ENCODE measurements at regions not wholly inside any gene's neighbourhood (a gene's known extent, or its start where the extent isn't known, plus 50 kb on each side); places are given as distances from the start of the nearest gene placed in this dataset.
"Not testable (repeated sequence)": the region's sequence is repeated elsewhere in the genome, so short reads cannot be mapped to it uniquely, and the experiment has no call there.

DNA sequence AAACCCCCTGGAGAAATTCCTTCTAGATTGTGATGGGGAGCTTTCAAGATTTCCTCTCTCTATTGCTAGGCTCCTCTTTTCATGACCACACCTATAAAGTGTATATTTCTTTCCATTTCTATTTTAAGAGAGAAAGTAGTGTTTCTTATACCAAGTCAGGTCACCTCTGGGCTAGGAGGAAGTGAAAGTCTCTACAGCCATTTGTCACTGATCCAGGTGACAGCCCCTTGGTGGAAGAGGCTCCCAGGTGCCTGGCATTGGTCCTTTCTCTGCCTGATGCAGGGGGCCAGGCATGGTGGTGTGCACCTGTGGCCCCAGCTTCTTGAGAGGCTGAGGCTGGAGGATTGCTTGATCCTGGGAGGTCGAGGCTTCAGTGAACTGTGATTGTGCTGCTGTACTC, 64.7 kb downstream of the DHCR7 start:
- no peaks in the 10 kb centered on the region for H3K36me3 Mint-ChIP-seq
- no peaks in the 10 kb centered on the region for H3K9me3 Mint-ChIP-seq (ENCODE audit: low read depth)
- H3K27me3 Mint-ChIP-seq = peaks cover 13% of the 10 kb centered on the region

DNA sequence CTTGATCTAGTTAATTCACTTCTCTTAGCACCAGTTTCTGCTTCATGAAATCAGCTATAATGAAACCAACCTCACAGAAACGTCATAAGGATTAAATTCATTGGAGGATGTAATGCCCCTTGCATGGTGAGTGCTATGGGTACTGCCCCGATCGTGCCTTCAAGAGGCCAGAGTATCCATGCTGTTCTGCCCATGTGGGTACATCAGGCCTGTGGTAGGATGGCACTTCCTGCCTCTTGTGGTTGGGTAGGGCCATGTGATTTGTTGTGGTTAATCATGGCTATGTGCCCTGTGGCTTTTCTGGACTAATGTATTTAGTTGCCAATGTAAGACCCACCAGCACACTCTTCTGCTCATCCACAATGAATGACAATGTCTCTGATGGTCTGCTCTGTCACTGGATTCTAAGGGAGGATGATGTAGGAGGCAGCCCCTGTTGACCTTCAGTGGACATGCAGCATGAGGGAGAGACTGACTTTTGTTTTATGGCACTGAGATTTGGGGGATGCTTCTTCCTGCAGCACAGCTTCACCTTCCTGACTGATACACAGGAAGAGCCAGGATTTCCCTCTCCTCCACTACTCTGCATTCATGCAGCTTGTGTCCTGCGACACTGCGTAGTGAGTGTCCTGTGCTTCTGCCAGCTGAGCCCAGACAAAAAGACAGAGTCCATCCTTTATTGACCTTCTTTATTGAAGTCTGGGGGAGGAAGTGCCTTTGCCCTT, 66.2 kb downstream of the DHCR7 start:
- H3K4me1 Mint-ChIP-seq (ENCODE audit: low read depth) = no peaks in the 10 kb centered on the region
- H3K27ac Mint-ChIP-seq = no peak overlapping the region
- no peaks in the 10 kb centered on the region for H3K9me3 Mint-ChIP-seq (ENCODE audit: low read depth)
- H3K4me3 Mint-ChIP-seq = no peak overlapping the region
- no peaks in the 10 kb centered on the region for H3K36me3 Mint-ChIP-seq
- H3K27me3 Mint-ChIP-seq = peaks cover 15% of the 10 kb centered on the region

More for the DNA sequence above, 64.7 kb downstream of the DHCR7 start:
- Mint-ChIP-seq H3K27ac (no peak overlapping the region), H3K4me3 (no peak overlapping the region), H3K4me1 (ENCODE audit: low read depth) (no peaks in the 10 kb centered on the region)

DNA sequence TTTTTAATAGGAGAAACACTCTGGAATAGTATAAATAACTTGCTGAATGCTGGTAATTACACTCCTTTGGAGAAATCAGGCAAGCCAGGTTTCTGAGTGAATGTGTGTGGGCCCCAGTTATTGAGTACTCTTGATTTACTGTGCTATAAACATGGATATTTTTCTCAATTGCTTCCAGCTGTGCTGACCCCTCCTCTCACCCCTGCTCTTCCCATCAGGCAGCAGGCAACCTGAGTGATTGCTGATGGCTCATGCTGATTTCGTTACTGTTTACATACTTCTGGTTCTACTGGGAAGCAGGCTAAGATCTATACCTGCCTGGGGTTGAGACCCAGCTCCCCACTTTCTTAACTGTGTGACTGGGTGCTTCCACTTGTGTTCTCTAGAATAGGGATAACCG, 68.5 kb downstream of the DHCR7 start:
- Mint-ChIP-seq H3K27me3 (peaks cover 7% of the 10 kb centered on the region), H3K4me1 (ENCODE audit: low read depth) (no peaks in the 10 kb centered on the region), H3K27ac (no peak overlapping the region), H3K4me3 (no peak overlapping the region), H3K36me3 (no peaks in the 10 kb centered on the region), H3K9me3 (ENCODE audit: low read depth) (peaks cover 15% of the 10 kb centered on the region)

DNA sequence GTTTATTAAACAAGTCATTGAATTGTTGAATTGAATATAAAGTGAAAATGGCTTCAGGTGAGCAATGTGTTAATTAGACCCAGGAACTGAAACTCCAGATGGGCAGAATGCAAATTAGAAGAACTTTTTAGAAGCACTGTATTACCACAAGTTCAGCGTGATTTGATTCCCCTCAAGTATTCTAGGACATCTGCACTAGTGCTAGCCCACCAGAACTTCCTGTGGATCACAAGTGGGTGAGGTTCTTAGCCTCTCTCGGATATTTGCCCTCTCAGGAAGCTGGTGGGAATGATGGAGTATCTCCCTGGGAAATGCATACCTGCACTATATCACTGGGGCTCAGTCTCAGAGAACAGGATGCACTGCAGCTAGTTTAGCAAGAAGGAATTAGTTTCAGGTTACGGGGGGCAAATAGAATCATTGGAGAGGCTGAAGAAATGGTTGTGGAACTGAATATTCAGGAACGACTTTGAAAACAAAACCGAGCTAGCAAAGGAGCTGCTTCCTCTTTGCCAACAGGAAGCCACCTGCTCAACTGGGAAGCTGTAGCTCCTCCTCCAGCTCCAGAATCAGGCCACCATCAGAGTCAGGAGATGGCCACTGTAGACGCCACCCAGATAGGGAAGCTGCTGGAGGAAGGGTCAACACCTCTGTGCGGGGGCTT, 74.3 kb downstream of the DHCR7 start:
- Mint-ChIP-seq H3K27me3 (peaks cover 8% of the 10 kb centered on the region), H3K27ac (no peak overlapping the region), H3K36me3 (no peaks in the 10 kb centered on the region), H3K4me3 (no peak overlapping the region), H3K9me3 (ENCODE audit: low read depth) (peaks cover 16% of the 10 kb centered on the region), H3K4me1 (ENCODE audit: low read depth) (no peaks in the 10 kb centered on the region)

DNA sequence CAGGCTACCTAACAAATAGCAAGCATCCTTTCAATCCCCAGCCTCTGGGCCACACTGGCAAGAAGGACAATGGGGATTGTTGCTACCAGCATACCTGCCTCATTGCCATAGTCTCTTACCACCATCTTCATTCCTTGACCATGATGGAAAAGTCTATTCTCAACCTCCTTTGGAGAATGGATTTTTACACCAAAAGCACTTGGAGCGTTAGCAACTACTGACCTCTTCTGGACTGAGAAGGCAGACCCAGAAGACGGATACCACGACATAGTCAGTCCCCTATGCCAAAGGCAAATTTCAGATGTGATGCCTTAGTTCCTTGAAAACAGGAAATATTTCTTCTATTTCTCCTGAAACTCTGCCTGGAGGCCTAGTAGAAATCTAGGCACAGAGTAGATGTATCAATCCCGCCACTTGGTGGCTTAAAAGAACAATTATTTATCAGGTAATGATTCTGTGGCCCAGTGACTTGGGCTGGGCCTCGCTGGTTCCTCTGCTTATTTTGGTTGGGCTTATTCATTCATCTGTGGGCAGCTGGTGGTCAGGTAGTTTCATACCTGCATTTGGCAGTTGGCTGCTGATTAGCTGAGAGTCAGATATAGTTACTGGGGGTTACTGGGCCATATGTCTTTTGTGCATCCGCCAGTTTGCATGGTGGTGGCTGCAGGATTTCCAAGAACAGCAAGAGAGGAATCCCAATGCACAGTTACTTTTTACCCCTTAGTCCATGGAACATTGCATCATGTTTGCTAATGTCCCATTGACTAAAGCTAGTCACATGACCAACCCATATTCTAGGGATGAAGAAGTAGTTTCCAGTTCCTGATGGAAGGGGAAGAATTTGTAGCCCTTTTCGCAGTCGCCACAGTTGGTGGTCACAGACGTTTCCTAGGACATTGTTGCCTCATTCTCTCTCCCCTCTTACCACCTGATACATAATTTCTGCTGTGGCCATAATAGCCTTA, 75.2 kb downstream of the DHCR7 start:
- Mint-ChIP-seq H3K36me3 (no peaks in the 10 kb centered on the region), H3K27ac (no peak overlapping the region), H3K27me3 (peaks cover 7% of the 10 kb centered on the region), H3K9me3 (ENCODE audit: low read depth) (peaks cover 16% of the 10 kb centered on the region), H3K4me1 (ENCODE audit: low read depth) (no peaks in the 10 kb centered on the region), H3K4me3 (no peak overlapping the region)

DNA sequence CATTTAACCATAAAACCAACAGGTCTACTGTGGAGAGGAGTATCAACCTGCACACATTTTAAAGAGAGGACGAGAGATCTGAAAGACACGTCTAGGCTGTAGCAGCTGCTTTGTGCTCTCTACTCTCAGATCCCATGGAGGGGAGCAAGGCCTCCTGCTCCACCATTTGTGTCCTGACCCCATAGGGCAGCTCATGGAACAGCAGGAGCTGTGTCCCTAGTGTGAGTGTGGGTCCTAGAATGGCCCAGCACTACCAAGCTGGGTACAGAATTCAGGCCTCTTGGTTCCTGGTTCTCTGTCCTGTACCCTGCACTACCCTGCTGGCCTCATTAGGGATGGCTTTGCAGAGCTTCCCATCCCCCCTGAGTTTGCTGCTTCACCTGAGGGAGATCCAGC, 76.5 kb downstream of the DHCR7 start:
- Mint-ChIP-seq H3K4me3 (no peak overlapping the region), H3K4me1 (ENCODE audit: low read depth) (no peaks in the 10 kb centered on the region), H3K36me3 (no peaks in the 10 kb centered on the region), H3K9me3 (ENCODE audit: low read depth) (peaks cover 16% of the 10 kb centered on the region), H3K27ac (no peak overlapping the region), H3K27me3 (peaks cover 6% of the 10 kb centered on the region)

DNA sequence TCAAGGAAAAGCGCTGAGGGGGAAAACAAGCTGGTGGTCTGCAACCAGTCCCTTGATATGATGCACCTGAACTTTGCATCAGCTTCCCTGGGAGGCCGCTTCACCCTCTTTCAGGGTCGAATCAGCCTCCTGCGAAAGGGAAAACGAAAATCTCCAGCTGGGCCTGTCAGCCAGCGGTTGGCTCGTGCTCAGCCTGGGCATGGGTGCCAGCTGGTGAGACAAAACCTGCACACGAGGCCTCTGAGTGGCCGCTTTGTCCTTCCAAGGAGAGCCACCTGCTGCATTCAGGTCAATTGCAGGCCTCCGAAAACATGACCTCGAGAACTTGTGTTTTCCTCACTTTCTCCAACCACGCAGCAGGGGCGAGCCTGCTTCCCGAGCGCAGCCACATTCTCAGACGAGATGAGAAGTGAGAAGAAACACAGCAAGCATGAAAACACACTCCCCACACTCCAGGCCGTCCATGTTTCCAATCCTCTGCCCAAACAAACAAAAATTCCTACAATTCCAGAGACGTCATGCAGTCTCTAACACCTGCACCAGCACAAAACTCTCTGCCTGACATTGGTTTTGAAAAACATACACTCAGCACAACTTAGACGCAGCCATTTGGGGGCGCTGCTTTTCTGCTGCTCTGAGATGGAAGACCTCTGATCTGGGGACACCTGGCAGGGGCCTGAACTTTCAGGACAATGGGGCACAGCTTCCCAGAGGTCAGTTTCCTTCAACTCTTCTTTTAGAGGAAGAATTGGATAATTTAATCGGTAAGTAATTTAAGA, 77.1 kb downstream of the DHCR7 start:
- H3K4me1 Mint-ChIP-seq (ENCODE audit: low read depth) = no peaks in the 10 kb centered on the region
- H3K27me3 Mint-ChIP-seq = peaks cover 5% of the 10 kb centered on the region
- H3K36me3 Mint-ChIP-seq = no peaks in the 10 kb centered on the region
- no peak overlapping the region for H3K27ac Mint-ChIP-seq
- peaks cover 10% of the 10 kb centered on the region for H3K9me3 Mint-ChIP-seq (ENCODE audit: low read depth)
- H3K4me3 Mint-ChIP-seq = no peak overlapping the region

DNA sequence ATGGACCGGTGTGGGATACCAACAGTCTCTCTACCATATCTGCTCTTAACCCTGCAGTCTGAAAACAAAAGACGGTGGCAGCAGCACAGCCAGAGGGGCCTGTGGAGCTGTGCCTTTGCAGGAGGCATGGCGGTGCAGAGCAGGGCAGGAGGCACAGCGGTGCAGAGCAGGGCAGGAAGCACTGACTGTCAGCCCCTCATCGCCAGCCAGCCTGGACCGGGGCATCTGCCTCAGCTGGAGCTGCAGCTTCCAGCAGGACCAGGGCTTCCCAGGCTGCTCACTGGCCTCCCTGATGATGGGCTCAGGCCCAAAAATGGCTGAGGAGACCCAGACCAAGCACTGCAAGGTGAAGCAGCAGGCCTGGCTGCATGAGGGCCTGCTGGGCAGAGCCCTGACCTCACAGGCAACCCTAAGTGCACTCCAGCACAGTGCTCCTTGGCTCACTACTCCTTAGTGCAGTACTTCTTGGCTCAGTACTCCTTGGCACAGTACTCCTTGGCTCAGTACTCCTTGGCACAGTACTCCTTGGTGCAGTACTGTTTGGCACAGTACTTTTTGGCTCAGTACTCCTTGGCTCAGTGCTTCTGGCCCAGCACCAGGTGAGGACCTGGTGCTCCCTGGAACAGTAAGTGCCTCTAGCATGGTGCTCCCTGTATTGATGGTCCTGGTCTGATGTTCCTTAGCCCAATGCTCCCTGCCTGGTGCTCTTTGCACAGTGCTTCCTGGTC, 78.0 kb downstream of the DHCR7 start:
- Mint-ChIP-seq H3K4me1 (ENCODE audit: low read depth) (no peaks in the 10 kb centered on the region), H3K4me3 (no peak overlapping the region), H3K36me3 (no peaks in the 10 kb centered on the region), H3K27me3 (peaks cover 4% of the 10 kb centered on the region), H3K9me3 (ENCODE audit: low read depth) (peaks cover 6% of the 10 kb centered on the region), H3K27ac (no peak overlapping the region)

DNA sequence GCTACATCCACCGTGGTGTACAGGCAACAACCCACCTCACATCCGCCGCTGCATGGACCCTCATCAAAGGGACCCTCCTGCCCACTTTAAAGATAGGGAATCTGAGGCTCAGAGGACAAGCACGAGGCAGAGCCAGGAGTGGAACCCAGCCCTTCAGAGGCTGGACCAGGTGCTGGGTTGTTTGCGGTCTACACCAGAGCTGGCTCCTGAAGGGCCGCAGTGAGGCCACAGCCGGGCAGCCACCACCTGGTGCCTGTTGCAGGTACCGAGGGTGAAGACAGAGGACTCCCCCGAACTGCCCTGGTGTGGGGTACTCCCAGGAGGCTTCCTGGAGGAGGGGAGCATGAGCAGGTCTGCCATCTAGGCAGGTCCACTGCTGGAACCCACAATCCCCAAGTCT, 78.8 kb downstream of the DHCR7 start:
- Mint-ChIP-seq H3K4me1 (ENCODE audit: low read depth) (no peaks in the 10 kb centered on the region), H3K4me3 (no peak overlapping the region), H3K27ac (no peak overlapping the region), H3K27me3 (peaks cover 4% of the 10 kb centered on the region), H3K9me3 (ENCODE audit: low read depth) (no peaks in the 10 kb centered on the region), H3K36me3 (no peaks in the 10 kb centered on the region)

DNA sequence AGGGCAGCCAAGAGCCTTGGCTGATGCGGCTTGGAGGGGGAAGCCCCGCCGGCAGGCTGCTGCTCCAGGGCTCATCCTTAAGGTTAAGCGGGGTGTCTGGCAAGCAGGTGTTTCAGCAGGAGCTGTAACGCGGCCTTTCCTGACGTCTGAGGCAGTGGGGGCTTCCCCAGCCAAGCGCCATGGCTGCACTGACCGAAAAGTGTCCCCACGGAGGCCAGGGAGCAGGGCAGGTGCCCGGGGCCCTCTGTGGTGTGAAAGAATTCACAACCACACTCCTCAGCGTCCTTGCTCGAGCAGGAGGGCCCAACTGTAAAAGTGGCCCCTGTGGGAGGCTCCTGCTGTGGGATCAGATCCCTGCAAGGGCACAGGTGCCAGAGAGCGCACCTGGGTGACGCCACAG, 79.2 kb downstream of the DHCR7 start:
- Mint-ChIP-seq H3K27ac (no peak overlapping the region), H3K27me3 (peaks cover 4% of the 10 kb centered on the region)

DNA sequence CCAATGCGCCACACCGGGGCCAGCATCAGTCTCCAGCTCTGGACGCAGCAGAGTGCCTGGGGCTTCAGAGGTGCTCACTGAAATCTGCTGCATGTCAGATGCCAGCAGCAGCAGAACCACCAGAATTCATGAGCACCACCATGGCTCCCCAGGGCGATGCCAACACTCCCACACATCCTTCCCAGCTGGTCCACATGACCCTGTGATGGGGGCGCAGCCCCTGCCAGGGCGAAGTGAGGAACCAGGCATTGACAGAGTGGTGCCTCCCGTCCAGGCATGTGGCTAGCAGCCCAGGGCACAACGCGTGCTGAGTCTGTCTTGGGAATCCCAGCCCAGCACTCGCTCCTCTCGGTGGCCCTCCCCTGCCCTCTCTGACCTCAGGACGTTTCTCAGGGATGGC, 80.4 kb downstream of the DHCR7 start:
- H3K27ac Mint-ChIP-seq = no peak overlapping the region
- H3K36me3 Mint-ChIP-seq = no peaks in the 10 kb centered on the region

More for the DNA sequence above, 79.2 kb downstream of the DHCR7 start:
- H3K4me1 Mint-ChIP-seq (ENCODE audit: low read depth) = no peaks in the 10 kb centered on the region
- no peaks in the 10 kb centered on the region for H3K9me3 Mint-ChIP-seq (ENCODE audit: low read depth)
- no peak overlapping the region for H3K4me3 Mint-ChIP-seq
- H3K36me3 Mint-ChIP-seq = no peaks in the 10 kb centered on the region

DNA sequence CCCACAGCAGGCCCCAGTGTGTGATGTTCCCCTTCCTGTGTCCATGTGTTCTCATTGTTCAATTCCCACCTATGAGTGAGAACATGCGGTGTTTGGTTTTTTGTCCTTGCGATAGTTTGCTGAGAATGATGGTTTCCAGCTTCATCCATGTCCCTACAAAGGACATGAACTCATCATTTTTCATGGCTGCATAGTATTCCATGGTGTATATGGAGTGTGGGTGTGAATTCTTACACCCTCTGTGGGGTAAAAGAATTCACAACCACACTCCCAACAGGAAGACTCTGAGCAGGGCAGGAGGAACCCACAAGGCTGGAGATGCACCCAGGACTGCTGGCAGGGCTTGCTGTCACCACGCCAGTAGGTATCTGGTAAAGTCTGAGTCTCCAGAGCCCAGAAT, 80.9 kb downstream of the DHCR7 start:
- H3K27me3 Mint-ChIP-seq; H3K36me3 Mint-ChIP-seq; H3K9me3 Mint-ChIP-seq (ENCODE audit: low read depth); H3K4me3 Mint-ChIP-seq; H3K27ac Mint-ChIP-seq; H3K4me1 Mint-ChIP-seq (ENCODE audit: low read depth): not testable (repeated sequence)

More for the DNA sequence above, 80.4 kb downstream of the DHCR7 start:
- no peaks in the 10 kb centered on the region for H3K4me1 Mint-ChIP-seq (ENCODE audit: low read depth)
- H3K4me3 Mint-ChIP-seq = no peak overlapping the region
- peaks cover 4% of the 10 kb centered on the region for H3K27me3 Mint-ChIP-seq
- no peaks in the 10 kb centered on the region for H3K9me3 Mint-ChIP-seq (ENCODE audit: low read depth)

DNA sequence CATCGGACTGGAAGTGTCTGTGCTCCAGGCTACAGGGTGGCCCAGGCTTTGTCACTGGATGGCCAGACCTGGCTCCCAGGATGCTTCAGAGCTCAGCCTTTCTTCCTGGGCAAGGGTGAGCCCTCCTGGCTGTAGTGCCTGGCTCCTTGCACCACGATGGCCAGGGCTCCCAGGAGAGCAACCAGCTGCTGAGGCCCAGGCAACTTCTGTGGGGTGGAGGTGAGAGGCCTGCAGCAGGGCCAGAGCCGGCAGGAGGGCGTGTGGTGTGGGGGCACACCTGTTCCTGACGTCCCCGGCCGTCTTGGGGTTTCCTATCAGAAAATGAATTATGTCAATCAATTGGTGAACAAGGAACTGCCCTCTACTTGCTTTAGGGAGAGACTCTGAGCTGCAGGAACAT, 82.1 kb downstream of the DHCR7 start:
- Mint-ChIP-seq H3K9me3 (ENCODE audit: low read depth) (no peaks in the 10 kb centered on the region), H3K27ac (no peak overlapping the region), H3K4me1 (ENCODE audit: low read depth) (no peaks in the 10 kb centered on the region), H3K4me3 (no peak overlapping the region), H3K27me3 (peaks cover 4% of the 10 kb centered on the region), H3K36me3 (no peaks in the 10 kb centered on the region)

DNA sequence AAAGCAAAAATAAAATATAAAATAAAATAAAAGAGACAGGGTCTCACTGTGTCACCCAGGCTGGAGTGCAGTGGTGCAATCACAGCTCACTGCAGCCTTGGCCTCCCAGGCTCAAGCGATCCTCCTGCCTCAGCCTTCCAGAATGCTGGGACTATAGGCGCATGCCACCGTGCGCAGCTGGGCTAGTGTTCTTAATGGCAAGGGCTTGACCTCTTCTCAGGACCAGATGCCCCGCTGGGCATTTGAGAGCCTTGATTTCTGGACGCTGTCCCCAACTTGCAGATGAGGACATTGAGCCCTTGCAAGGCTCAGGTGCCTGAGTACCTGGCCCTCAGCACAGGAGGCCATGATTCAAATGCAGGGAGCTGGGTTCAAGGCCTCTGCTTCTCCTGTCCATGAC, 82.6 kb downstream of the DHCR7 start:
- no peaks in the 10 kb centered on the region for H3K4me1 Mint-ChIP-seq (ENCODE audit: low read depth)
- peaks cover 4% of the 10 kb centered on the region for H3K27me3 Mint-ChIP-seq
- no peak overlapping the region for H3K4me3 Mint-ChIP-seq
- no peak overlapping the region for H3K27ac Mint-ChIP-seq
- H3K9me3 Mint-ChIP-seq (ENCODE audit: low read depth) = no peaks in the 10 kb centered on the region
- no peaks in the 10 kb centered on the region for H3K36me3 Mint-ChIP-seq
